ENCODE measurements at regions not wholly inside any gene's neighbourhood (a gene's known extent, or its start where the extent isn't known, plus 50 kb on each side); places are given as distances from the start of the nearest gene placed in this dataset.
A peak's percentile ranks its signal among the peaks of the same experiment; 100 is the strongest.

DNA sequence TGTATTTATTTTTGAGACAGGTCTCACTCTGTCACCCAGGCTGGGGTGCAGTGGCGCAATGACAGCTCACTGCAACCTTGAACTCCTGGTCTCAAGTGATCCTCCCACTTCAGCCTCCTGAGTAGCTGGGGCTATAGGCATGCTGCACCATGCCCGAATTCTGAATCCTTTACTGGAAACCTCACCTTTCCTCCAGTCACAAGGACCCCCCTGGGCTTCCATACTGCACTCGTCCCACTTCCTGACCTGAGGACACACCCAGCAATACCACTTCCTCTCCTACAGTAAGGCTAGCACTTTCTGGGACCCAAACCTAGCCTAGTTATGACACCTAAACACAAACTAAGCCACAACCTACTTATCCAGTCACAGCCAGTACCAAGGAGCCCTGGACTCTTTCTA is 68.2 kb downstream of the FAM217A start:
- Histone ChIP-seq H3K36me3 (replicated peaks) (no peaks in the 10 kb centered on the region), H3K9me3 (no peaks in the 10 kb centered on the region), H3K4me1 (no peaks in the 10 kb centered on the region), H3K4me3 (no peak overlapping the region), H3K27me3 (ENCODE audit: low read depth) (no peaks in the 10 kb centered on the region)
- no peak for DNase-seq (ENCODE audit: low spot score in 2 of 2)
- in situ Hi-C loops (cut with MboI; ENCODE audit: low sequenced_read_pairs), result loop anchor here (25.0 kb wide), 1 partner anchor 1023 kb away; the partner anchor contains the start of gene NQO2

DNA sequence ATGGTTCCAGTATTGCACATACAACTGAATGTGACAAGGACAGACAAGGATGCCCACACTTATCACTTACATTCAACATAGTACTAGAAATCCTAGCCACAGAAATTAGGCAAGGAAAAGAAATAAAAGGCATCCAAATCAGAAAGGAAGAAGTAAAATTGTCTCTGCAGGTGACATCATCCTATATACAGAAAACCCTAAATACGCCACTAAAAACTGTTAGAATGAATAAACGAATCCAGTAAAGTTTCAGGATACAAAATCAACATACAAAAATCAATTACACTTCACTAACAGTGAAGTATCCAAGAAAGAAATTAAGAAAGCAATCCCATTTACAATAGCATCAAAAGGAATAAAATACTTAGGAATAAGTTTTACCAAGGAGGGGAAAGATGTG is 66.1 kb downstream of the FAM217A start:
- in situ Hi-C loops (cut with MboI; ENCODE audit: low sequenced_read_pairs), result loop anchor here (25.0 kb wide), 1 partner anchor 1026 kb away; the partner anchor contains the start of gene NQO2
- Histone ChIP-seq H3K27me3 (ENCODE audit: low read depth) (no peaks in the 10 kb centered on the region), H3K4me1 (no peaks in the 10 kb centered on the region), H3K36me3 (replicated peaks) (no peaks in the 10 kb centered on the region), H3K4me3 (no peak overlapping the region), H3K9me3 (no peaks in the 10 kb centered on the region)
- no peak for DNase-seq (ENCODE audit: low spot score in 2 of 2)

DNA sequence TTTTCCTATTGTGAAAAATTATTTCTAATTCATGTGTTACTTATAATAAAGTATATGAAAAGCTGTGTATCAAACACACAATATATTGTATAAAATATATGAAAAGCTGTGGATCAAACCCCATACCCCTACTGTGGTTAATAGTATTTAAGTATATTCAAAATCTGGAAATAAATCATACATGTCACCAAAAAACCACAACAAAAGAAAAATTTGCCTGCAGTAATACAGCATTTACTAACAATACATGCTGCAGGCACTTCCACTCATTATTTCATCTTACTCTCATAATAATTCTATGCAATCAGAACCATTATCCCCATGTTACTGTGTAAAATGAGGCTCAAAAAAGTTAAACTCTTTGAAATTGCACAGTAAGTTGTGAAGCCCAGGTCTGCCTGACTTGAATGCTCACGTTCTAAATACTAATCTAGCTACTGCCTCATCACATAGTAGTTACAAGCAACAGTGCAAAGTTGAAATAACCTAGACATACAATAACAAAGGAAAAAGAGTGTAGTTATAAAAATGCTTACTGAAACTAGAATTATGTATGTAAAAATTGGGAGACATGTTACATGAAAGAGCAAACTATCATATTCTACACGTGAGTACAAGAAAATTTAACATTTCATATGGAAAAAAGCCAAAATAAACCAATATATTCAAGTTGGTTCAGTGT is 61.7 kb downstream of the FAM217A start:
- Histone ChIP-seq H3K36me3 (replicated peaks) (no peaks in the 10 kb centered on the region), H3K4me3 (peak overlapping the region; percentile 74)

DNA sequence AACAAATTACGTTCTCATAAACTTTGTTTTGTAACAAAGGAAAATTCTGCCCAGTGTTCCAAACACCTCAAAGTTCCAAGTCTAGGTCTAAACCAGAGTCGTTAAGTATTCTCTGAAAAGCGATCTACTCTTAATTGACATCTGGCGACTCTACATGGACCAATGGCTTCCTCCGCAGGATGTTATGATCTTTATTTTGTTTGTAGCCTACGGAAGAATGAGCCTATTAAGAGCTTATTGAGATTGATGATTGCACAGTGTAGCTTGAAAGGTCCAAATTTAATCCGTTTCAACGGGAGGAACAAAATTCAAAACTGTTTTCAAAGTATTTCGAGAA is 61.1 kb downstream of the FAM217A start:
- Histone ChIP-seq H3K9me3 (no peaks in the 10 kb centered on the region), H3K36me3 (replicated peaks) (no peaks in the 10 kb centered on the region), H3K4me3 (peak overlapping the region; percentile 74), H3K27me3 (ENCODE audit: low read depth) (no peaks in the 10 kb centered on the region), H3K4me1 (peaks cover 16% of the 10 kb centered on the region)
- in situ Hi-C loops (cut with MboI; ENCODE audit: low sequenced_read_pairs), result loop anchor here (25.0 kb wide), 1 partner anchor 1031 kb away; the partner anchor contains the start of gene NQO2
- peak; percentile 21 to 84 for DNase-seq (ENCODE audit: low spot score in 2 of 2)

More for the DNA sequence above, 61.7 kb downstream of the FAM217A start:
- DNase-seq (ENCODE audit: low spot score in 2 of 2), result no peak
- H3K27me3 ChIP-seq (ENCODE audit: low read depth), result no peaks in the 10 kb centered on the region
- peaks cover 13% of the 10 kb centered on the region for H3K4me1 ChIP-seq
- in situ Hi-C loops (cut with MboI; ENCODE audit: low sequenced_read_pairs), result loop anchor here (25.0 kb wide), 1 partner anchor 1030 kb away; the partner anchor contains the start of gene NQO2
- H3K9me3 ChIP-seq, result no peaks in the 10 kb centered on the region

DNA sequence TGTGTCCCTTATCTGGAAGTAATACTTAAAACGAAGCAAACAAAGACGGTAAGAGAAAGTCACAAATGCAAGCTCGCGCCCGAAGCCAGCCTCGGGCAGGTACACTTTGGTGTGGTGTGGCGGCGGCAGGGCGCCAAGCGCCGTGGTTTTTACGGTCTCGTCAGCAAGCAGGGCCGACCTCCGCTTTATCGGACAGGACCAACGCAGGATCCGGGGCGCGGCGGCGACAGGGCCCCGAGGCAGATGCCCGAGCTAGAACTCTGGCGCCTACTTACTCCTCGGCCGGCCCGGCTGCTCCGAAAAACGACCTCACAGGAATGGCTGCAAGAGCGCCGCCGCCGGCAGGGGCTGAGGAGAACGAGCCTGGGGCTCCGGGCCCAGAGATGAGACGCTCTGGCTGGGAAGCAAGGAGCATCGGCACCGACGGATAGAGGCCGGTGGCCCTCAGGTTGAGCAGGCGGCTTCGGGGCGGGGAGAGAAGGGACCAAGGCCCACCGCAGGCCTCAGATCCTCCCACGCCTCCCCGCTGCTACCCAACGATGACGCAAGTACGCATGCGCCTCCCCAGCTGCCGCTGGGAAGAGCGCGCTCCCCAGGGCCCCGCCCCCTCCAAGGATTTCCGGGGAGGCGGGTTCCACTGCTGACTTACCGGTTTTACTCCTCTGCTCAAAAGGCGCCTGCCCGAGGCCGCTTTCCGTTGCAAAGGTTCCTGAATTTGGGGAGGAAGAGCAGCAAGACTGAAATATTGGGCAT is 60.6 kb downstream of the FAM217A start:
- H3K4me3 ChIP-seq, result peak overlapping the region; percentile 74
- H3K4me1 ChIP-seq, result peaks cover 22% of the 10 kb centered on the region
- H3K36me3 ChIP-seq (replicated peaks), result no peaks in the 10 kb centered on the region
- DNase-seq (ENCODE audit: low spot score in 2 of 2), result peak; percentile 95 to 97
- in situ Hi-C loops (cut with MboI; ENCODE audit: low sequenced_read_pairs), result loop anchor here (25.0 kb wide), 1 partner anchor 1031 kb away; the partner anchor contains the start of gene NQO2
- no peaks in the 10 kb centered on the region for H3K9me3 ChIP-seq
- H3K27me3 ChIP-seq (ENCODE audit: low read depth), result no peaks in the 10 kb centered on the region
